Left ventricle myocardium inferior (tissue), 1 donor: ENCODE measurements at regions not wholly inside any gene's neighbourhood (a gene's known extent, or its start where the extent isn't known, plus 50 kb on each side); places are given as distances from the start of the nearest gene placed in this dataset.

Experiments
- DNase-seq: peaks from one replicate; pipeline ENCODE4 v3.0.0-alpha.2; 2020
- H3K27ac ChIP-seq: fragments of 200-600 bp; replicated peaks from 2 replicates; pipeline ENCODE4 v1.8.0; 2021
- H3K27me3 ChIP-seq: fragments of 200-600 bp; 2 replicates; pipeline ENCODE4 v1.8.0; 2021; ENCODE audit warnings: low read depth
- H3K36me3 ChIP-seq: fragments of 200-600 bp; 2 replicates; pipeline ENCODE4 v1.8.0; 2021
- H3K4me1 ChIP-seq: fragments of 200-600 bp; 2 replicates; pipeline ENCODE4 v1.8.0; 2021
- H3K4me3 ChIP-seq: fragments of 200-600 bp; 2 replicates; pipeline ENCODE4 v1.8.0; 2021; ENCODE audit warnings: mild to moderate bottlenecking, moderate library complexity
- H3K9me3 ChIP-seq: fragments of 200-600 bp; replicated peaks from 2 replicates; pipeline ENCODE4 v1.8.0; 2021
- intact Hi-C: fragments of 100-400 bp; cut with micrococcal nuclease; formaldehyde crosslinking; loops from one replicate; pipeline ENCODE4 v1.11.0; 2022
- TF ChIP-seq, protein P1 (sequence below): fragments of 200-600 bp; IDR thresholded peaks from 2 replicates; pipeline ENCODE4 v1.8.0; 2021; ENCODE audit warnings: antibody characterized with exemption, mild to moderate bottlenecking, borderline replicate concordance
- donor health status: DM: no; HTN: yes; CAD: no; lungs with severe emphysema.

DNA sequence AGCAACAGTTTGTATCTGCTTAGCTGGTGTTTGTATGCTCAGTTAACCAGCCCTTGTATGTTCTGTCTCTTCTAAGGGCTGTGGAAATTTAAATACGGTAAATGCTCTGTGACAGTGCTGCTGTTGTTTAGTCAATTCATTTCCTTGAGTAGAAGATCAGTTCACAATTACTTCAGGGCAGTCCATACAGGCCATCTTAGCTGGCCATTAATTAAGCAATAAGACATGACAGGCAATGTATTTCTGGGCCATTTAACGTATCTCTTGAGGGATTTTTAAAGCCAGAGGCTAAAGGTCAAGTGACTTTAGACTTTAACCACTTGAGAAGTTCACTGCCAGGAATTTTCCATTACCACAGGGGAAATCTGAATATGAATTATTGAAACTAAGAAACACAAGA lies 351.8 kb downstream of the ZIC1 start:
- Histone ChIP-seq H3K4me3 (no peak overlapping the region), H3K27ac (no peak overlapping the region), H3K4me1 (peaks cover 24% of the 10 kb centered on the region), H3K9me3 (no peaks in the 10 kb centered on the region), H3K36me3 (no peaks in the 10 kb centered on the region), H3K27me3 (no peaks in the 10 kb centered on the region)
- DNase-seq: no peak
- TF ChIP-seq, protein P1, sequence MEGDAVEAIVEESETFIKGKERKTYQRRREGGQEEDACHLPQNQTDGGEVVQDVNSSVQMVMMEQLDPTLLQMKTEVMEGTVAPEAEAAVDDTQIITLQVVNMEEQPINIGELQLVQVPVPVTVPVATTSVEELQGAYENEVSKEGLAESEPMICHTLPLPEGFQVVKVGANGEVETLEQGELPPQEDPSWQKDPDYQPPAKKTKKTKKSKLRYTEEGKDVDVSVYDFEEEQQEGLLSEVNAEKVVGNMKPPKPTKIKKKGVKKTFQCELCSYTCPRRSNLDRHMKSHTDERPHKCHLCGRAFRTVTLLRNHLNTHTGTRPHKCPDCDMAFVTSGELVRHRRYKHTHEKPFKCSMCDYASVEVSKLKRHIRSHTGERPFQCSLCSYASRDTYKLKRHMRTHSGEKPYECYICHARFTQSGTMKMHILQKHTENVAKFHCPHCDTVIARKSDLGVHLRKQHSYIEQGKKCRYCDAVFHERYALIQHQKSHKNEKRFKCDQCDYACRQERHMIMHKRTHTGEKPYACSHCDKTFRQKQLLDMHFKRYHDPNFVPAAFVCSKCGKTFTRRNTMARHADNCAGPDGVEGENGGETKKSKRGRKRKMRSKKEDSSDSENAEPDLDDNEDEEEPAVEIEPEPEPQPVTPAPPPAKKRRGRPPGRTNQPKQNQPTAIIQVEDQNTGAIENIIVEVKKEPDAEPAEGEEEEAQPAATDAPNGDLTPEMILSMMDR: no peak
- intact Hi-C loops: no loop called here

DNA sequence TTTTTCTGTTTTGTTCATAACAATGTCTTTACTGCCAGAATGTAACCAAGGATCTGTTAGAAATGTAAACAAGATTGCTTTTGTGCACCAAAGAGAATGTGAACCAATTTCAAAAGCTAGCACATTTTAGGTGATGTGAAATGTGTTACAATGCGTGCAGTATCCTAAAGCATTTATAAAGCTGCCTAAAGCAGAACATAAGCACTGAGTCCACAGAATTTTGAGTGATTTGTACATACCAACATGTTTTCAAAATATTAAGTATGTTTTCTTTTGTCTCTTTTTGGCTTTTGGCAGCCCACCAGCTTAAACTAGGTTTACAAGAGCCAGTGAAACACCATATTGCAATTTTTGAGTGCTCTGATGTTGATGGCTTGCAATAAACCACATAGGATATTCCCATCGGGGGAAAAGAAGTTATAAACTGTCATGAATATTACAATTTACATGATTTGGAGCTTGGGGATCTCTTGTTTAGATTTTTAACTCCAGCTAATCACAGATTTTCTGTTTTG lies 364.0 kb downstream of the ZIC1 start:
- no peaks in the 10 kb centered on the region for H3K9me3 ChIP-seq
- no peak overlapping the region for H3K27ac ChIP-seq
- H3K4me1 ChIP-seq: no peaks in the 10 kb centered on the region
- no peak overlapping the region for H3K4me3 ChIP-seq
- intact Hi-C loops: no loop called here
- DNase-seq: no peak
- TF ChIP-seq, protein P1: no peak
- no peaks in the 10 kb centered on the region for H3K27me3 ChIP-seq
- H3K36me3 ChIP-seq: no peaks in the 10 kb centered on the region

DNA sequence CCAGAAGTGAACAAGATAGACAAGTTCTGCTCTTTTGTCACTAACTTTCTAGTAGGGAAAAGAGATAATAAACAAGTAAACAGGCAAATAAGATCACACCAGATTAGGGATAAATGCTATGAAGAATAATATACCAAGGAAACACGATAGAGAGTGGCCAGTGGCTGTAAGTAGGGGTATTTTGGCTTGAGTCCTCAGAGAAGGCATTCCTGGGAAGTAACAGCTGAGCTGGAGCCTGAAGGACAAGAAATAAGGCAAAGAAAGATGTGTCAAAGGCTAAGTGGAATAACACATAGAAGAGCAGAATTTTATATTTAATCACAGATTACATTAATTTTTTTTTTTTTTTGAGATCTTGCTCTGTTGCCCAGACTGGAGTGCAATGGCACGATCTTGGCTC lies 366.2 kb downstream of the ZIC1 start:
- H3K4me3 ChIP-seq: no peak overlapping the region
- H3K4me1 ChIP-seq: no peaks in the 10 kb centered on the region
- intact Hi-C loops: no loop called here
- H3K9me3 ChIP-seq: no peaks in the 10 kb centered on the region
- DNase-seq: no peak
- TF ChIP-seq, protein P1: no peak
- no peak overlapping the region for H3K27ac ChIP-seq
- H3K36me3 ChIP-seq: no peaks in the 10 kb centered on the region
- H3K27me3 ChIP-seq: no peaks in the 10 kb centered on the region

DNA sequence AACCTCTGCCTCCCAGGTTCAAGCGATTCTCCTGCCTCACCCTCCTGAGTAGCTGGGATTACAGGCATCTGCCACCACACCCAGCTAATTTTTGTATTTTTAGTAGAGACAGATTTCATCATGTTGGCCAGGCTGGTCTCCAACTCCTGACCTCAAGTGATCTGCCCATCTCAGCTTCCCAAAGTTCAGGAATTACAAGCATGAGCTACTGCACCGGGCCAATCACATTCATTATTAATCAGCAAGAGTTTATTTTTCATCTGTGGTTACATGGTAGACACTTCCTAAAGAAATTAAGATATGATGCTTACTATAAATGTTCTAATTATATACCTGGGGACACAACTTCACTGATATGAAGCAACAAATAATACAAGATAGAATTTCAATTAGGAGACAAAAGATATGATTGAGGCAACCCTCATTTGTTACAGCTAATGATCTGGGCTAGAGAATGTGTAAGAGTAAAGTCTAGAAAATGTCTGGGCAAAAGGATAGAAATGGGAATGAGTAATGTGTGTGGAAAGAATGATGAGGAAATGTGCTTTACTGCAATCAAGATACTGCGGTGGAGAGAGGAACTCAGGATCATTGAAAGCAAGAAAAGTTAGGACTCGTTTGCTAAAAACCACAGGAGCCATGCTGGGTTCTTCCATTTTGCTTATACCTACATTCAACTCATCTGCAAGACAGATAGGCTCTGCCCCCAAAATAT lies 366.8 kb downstream of the ZIC1 start:
- no peaks in the 10 kb centered on the region for H3K27me3 ChIP-seq
- H3K4me3 ChIP-seq: no peak overlapping the region
- no peaks in the 10 kb centered on the region for H3K9me3 ChIP-seq
- H3K36me3 ChIP-seq: no peaks in the 10 kb centered on the region
- H3K27ac ChIP-seq: no peak overlapping the region
- intact Hi-C loops: no loop called here
- DNase-seq: no peak
- TF ChIP-seq, protein P1: no peak
- H3K4me1 ChIP-seq: no peaks in the 10 kb centered on the region

DNA sequence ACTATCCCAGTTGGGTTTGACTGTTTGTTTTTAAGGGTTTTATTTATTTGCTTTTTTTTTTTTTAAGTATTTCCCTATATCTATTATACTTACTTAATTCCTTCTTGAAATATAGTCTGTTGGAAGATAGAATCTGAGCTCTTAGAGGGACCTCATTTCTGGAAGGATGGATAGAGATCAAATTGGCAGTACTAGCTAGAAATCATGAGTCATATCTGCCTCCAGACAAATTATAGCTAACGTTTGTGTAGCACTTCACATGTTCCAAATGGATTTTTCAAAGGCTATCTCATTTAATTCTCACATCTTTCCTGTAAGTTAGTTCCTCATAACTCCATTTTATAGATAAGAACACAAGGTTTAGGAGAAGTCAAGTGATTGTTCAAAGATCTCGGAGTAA lies 384.7 kb downstream of the ZIC1 start:
- DNase-seq: no peak
- TF ChIP-seq, protein P1: no peak
- no peaks in the 10 kb centered on the region for H3K36me3 ChIP-seq
- H3K4me1 ChIP-seq: no peaks in the 10 kb centered on the region
- no peaks in the 10 kb centered on the region for H3K9me3 ChIP-seq
- H3K27ac ChIP-seq: no peak overlapping the region
- H3K27me3 ChIP-seq: no peaks in the 10 kb centered on the region
- intact Hi-C loops: no loop called here
- H3K4me3 ChIP-seq: no peak overlapping the region
